Coronary artery (tissue), 2 donors: ENCODE measurements at regions not wholly inside any gene's neighbourhood (a gene's known extent, or its start where the extent isn't known, plus 50 kb on each side); places are given as distances from the start of the nearest gene placed in this dataset.
"Not testable (repeated sequence)": the region's sequence is repeated elsewhere in the genome, so short reads cannot be mapped to it uniquely, and the experiment has no call there.

Source experiments
- DNase-seq: peaks from one replicate; pipeline ENCODE4 v3.0.0-alpha.2; 2017; ENCODE audit warnings: low spot score
- H3K27ac ChIP-seq, 2 donors: fragments of 200-600 bp; sonication (generic); one replicate each; pipeline ENCODE4 v1.5.1; 2016 to 2019
- H3K4me3 ChIP-seq: fragments of 200-600 bp; sonication (generic); 2 replicates; pipeline ENCODE4 v1.5.1; 2016; ENCODE audit warnings: mild to moderate bottlenecking, moderate library complexity
- TF ChIP-seq, protein P1 (sequence below): fragments of 200-600 bp; sonication (generic); IDR thresholded peaks from one replicate; pipeline ENCODE4 v1.5.1; 2019; ENCODE audit warnings: antibody characterized with exemption

DNA sequence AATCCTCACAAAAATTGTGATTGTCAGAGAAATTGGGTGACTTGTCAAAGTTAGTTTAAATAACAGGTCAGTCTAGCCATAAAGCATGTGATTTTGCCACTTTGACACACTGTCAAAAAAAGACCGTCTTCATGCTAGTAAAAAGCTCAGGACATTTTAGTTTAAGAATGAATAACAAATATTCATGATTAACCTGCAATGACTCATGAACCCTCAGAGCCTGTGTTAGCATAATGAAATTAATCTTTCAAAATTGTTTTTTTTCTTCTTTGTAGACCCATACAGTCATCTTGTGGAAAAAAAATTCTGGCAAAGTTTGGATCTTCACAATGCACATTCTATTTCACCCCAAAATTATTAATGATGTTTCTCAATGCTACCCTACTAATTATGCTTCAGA lies 255.2 kb upstream of the POT1 start:
- no peak overlapping the region for H3K4me3 ChIP-seq
- no peak for DNase-seq
- no peak overlapping the region for H3K27ac ChIP-seq
- TF ChIP-seq, protein P1, sequence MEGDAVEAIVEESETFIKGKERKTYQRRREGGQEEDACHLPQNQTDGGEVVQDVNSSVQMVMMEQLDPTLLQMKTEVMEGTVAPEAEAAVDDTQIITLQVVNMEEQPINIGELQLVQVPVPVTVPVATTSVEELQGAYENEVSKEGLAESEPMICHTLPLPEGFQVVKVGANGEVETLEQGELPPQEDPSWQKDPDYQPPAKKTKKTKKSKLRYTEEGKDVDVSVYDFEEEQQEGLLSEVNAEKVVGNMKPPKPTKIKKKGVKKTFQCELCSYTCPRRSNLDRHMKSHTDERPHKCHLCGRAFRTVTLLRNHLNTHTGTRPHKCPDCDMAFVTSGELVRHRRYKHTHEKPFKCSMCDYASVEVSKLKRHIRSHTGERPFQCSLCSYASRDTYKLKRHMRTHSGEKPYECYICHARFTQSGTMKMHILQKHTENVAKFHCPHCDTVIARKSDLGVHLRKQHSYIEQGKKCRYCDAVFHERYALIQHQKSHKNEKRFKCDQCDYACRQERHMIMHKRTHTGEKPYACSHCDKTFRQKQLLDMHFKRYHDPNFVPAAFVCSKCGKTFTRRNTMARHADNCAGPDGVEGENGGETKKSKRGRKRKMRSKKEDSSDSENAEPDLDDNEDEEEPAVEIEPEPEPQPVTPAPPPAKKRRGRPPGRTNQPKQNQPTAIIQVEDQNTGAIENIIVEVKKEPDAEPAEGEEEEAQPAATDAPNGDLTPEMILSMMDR, result no peak

GRCh38 chr7:125181569-125182267 lies 252.1 kb upstream of the POT1 start:
- DNase-seq, result not testable (repeated sequence)

DNA sequence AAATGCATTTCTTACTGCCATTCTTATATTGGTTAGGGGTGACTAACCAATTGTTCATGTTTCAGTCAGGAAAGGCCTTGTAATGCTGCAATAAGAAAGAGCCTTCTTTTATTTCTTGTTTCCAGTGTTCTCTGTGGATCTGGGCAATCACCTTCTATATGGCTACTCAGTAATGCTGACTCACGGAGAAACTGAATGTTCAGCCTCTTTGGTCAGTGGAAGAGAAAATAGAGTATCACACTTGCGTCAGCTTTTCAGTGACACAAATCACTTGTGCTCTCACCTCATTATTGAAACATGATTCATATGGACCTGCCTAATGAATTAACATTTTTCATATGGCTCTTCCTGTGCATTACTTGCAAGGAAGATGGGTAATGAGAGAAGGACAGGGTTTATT lies 243.9 kb upstream of the POT1 start:
- DNase-seq, result no peak
- TF ChIP-seq, protein P1, result no peak
- Histone ChIP-seq H3K27ac (no peak overlapping the region), H3K4me3 (no peak overlapping the region)

More at GRCh38 chr7:125181569-125182267, 252.1 kb upstream of the POT1 start:
- H3K27ac ChIP-seq, H3K4me3 ChIP-seq: not testable (repeated sequence)

DNA sequence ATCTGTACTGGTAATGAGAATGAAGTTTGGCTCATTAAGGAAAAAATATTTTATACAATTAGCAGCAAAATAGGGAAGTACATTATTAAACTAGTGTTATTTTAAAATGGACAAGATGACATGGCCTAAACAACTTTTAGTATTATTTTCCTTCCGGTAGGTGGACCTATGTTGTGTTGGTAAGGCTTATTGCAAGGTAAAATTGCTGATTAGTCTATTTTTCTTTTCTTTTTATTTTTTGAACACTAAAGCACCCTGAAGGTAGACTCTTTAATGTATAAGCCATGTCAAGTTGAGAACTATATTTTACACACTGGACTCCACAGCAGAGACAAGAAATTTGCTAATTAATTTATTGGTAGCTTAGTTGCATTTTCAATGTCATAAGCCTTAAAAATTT lies 239.5 kb upstream of the POT1 start:
- no peak for DNase-seq
- H3K4me3 ChIP-seq, result no peak overlapping the region
- TF ChIP-seq, protein P1, result no peak
- no peak overlapping the region for H3K27ac ChIP-seq

- no peak for DNase-seq
- Histone ChIP-seq H3K27ac (no peak overlapping the region), H3K4me3 (no peak overlapping the region)
- TF ChIP-seq, protein P1, result no peak
Measured at GRCh38 chr7:125154930-125155329, 225.3 kb upstream of the POT1 start.

GRCh38 chr7:125149151-125149550 lies 219.5 kb upstream of the POT1 start:
- H3K4me3 ChIP-seq, result no peak overlapping the region
- H3K27ac ChIP-seq, result no peak overlapping the region
- TF ChIP-seq, protein P1, result no peak
- no peak for DNase-seq

GRCh38 chr7:125147047-125147446 lies 217.4 kb upstream of the POT1 start:
- H3K27ac ChIP-seq, result no peak overlapping the region
- TF ChIP-seq, protein P1, result no peak
- no peak overlapping the region for H3K4me3 ChIP-seq

More at GRCh38 chr7:125147047-125147446, 217.4 kb upstream of the POT1 start:
- DNase-seq, result no peak
